ENCODE measurements at regions not wholly inside any gene's neighbourhood (a gene's known extent, or its start where the extent isn't known, plus 50 kb on each side); places are given as distances from the start of the nearest gene placed in this dataset.
A peak's percentile ranks its signal among the peaks of the same experiment; 100 is the strongest.

DNA sequence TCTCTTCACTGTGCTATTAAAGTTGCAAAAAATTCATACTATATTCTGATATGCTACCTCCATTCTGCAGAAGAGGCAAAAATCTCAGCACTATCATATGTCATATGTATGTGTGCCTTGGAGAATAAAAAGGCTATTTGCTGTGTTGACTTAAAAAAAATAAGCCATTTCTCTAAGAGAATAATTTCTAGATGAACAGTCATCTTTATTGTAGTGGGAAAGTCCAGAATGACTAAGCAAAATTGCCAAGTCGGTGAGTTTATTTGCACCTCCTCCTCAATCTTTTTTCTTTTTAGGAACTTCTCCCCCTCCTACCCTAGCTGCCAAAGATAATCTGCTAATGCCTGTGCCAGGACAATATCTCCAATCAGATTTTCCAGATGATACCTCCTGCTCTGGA, 353.8 kb upstream of the FAR2 start:
- TF ChIP-seq, protein P1, sequence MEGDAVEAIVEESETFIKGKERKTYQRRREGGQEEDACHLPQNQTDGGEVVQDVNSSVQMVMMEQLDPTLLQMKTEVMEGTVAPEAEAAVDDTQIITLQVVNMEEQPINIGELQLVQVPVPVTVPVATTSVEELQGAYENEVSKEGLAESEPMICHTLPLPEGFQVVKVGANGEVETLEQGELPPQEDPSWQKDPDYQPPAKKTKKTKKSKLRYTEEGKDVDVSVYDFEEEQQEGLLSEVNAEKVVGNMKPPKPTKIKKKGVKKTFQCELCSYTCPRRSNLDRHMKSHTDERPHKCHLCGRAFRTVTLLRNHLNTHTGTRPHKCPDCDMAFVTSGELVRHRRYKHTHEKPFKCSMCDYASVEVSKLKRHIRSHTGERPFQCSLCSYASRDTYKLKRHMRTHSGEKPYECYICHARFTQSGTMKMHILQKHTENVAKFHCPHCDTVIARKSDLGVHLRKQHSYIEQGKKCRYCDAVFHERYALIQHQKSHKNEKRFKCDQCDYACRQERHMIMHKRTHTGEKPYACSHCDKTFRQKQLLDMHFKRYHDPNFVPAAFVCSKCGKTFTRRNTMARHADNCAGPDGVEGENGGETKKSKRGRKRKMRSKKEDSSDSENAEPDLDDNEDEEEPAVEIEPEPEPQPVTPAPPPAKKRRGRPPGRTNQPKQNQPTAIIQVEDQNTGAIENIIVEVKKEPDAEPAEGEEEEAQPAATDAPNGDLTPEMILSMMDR (IDR thresholded peaks at IDR 0.05; ENCODE audit: low read depth, low read length), result no peak
- no peak overlapping the region for H3K4me3 ChIP-seq (ENCODE audit: low read depth, low read length)
- in situ Hi-C loops (cut with HindIII; ENCODE audit: low sequenced_read_pairs), result no loop called here
- DNase-seq (ENCODE audit: low read depth, low spot score), result peak; percentile 15

DNA sequence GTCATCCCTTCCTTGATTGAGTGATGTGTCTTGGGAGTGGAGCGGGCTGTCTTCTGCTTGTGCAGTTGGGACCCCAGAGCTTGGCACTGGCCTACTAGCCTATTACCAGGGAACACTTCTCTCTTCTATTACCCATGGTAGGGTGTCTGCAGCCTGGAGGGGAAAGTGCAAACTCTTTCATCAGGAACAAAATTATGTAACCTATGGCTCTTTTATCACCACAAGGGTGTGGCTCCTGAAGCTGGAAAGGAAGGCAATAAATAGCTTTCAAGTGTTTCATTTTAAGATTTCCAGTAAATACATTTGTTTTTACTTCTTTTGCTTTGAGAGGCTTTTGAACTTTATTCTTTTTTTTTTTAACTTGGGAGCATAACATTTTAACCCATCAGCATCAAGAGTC, 349.7 kb upstream of the FAR2 start:
- no peak overlapping the region for H3K4me3 ChIP-seq (ENCODE audit: low read depth, low read length)
- in situ Hi-C loops (cut with HindIII; ENCODE audit: low sequenced_read_pairs), result no loop called here
- TF ChIP-seq, protein P1 (IDR thresholded peaks at IDR 0.05; ENCODE audit: low read depth, low read length), result no peak
- DNase-seq (ENCODE audit: low read depth, low spot score), result no peak

DNA sequence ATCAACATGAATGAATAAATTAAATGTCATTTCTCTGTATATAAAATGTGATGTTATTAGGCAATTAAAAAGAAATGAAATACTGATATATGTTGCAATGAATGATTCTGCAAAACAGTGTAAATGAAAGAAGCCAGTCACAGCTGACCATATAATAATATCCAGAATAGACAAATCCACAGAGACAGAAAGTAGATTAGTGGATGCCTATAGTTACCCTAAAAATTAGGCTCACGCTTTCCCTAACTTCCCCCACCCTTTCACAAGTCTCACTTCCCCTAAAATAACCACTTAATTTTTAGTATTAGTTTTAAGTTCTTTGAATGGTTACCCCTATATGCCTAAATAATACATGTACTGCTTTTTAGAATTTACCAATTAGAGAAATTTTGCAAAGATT, 348.9 kb upstream of the FAR2 start:
- in situ Hi-C loops (cut with HindIII; ENCODE audit: low sequenced_read_pairs), result no loop called here
- TF ChIP-seq, protein P1 (IDR thresholded peaks at IDR 0.05; ENCODE audit: low read depth, low read length), result no peak
- no peak overlapping the region for H3K4me3 ChIP-seq (ENCODE audit: low read depth, low read length)
- no peak for DNase-seq (ENCODE audit: low read depth, low spot score)

DNA sequence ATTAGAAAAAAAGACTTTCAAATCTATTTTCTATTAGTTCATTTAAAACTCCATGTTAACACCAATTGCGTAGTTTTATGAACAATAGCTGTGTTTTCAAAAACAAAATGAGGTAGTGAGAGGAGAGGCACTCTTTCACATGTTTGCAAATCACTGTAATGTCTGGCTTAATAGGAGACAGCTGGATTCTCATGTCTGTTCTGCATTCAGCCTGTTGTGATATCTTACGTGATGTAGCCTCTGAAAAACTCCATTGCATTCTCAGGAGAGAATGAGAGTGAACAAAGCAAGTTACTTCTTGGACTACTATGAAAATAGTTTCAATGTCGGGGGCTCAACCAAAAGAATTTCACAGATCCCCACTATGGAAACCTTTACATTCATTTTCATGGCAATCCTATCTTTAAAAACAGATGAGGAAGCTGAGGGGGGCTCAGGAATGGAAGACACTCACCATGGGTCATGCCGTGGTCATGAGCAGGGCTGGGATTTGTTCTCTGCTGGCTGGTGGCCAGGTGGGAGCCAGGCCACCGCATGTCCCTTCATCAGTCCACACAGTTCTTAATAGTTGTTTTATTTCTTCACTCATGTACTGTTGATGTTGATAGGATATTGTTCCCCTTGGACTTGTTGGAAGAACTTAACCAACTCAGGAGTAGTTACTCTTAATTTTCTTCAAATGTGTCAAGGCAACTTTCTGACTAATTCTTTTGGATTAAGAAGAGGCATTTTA, 346.2 kb upstream of the FAR2 start:
- TF ChIP-seq, protein P1 (IDR thresholded peaks at IDR 0.05; ENCODE audit: low read depth, low read length), result no peak

DNA sequence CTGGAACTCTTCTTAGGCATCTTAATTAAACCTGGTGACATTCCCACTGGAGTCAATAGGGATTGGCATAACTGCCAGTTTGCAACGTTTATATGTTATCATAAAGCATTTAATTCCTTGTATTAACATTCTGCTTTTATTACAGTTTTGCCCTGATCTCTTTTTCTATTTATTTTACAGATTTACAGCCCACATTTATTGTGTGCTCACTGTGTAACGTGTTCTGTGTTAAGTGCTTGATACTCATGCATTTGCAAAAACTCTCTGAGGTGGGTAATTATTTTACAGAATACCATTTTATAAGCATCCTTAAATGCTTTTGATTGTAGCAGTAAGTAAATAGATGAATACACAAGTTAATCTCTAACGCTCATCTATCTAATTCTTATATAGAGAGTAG, 341.5 kb upstream of the FAR2 start:
- in situ Hi-C loops (cut with HindIII; ENCODE audit: low sequenced_read_pairs), result no loop called here
- no peak for DNase-seq (ENCODE audit: low read depth, low spot score)
- TF ChIP-seq, protein P1 (IDR thresholded peaks at IDR 0.05; ENCODE audit: low read depth, low read length), result no peak
- no peak overlapping the region for H3K4me3 ChIP-seq (ENCODE audit: low read depth, low read length)

More for the DNA sequence above, 346.2 kb upstream of the FAR2 start:
- in situ Hi-C loops (cut with HindIII; ENCODE audit: low sequenced_read_pairs), result no loop called here
- DNase-seq (ENCODE audit: low read depth, low spot score), result no peak
- no peak overlapping the region for H3K4me3 ChIP-seq (ENCODE audit: low read depth, low read length)

DNA sequence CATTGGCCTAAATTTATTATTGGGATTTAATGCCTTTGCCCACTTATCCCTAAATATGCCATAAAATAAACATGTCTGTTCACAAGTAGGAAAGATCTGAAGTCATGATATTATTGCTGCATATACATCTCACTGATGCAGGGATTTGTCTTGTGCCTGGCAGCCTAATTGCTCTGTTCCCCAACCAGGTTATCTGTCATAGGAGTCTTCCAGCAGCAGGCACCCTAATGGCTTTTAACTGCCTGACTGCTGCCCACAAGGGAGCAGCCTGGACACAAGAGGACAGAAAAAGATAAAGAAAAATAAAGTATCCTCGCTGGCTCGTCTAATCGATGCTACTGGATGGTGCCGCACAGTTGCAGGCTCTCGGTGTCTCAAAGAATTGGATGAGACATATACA, 337.6 kb upstream of the FAR2 start:
- TF ChIP-seq, protein P1 (IDR thresholded peaks at IDR 0.05; ENCODE audit: low read depth, low read length), result no peak
- DNase-seq (ENCODE audit: low read depth, low spot score), result no peak
- in situ Hi-C loops (cut with HindIII; ENCODE audit: low sequenced_read_pairs), result no loop called here

More for the DNA sequence above, 337.6 kb upstream of the FAR2 start:
- H3K4me3 ChIP-seq (ENCODE audit: low read depth, low read length), result no peak overlapping the region
